ENCODE measurements at regions not wholly inside any gene's neighbourhood (a gene's known extent, or its start where the extent isn't known, plus 50 kb on each side); places are given as distances from the start of the nearest gene placed in this dataset.

- Histone ChIP-seq H3K9ac (no peak overlapping the region), H3K27me3 (no peaks in the 10 kb centered on the region), H4K20me1 (ENCODE audit: low read depth) (no peaks in the 10 kb centered on the region), H3K4me2 (no peak overlapping the region), H3K4me3 (no peak overlapping the region), H3K4me1 (no peaks in the 10 kb centered on the region), H3K36me3 (no peaks in the 10 kb centered on the region), H3F3A (ENCODE audit: low read depth) (no peaks in the 10 kb centered on the region), H2AFZ (replicated peaks) (no peak overlapping the region), H3K27ac (no peak overlapping the region), H3K9me3 (ENCODE audit: low read depth) (no peaks in the 10 kb centered on the region), H3K79me2 (ENCODE audit: low read depth) (no peaks in the 10 kb centered on the region)
- DNase-seq (ENCODE audit: low spot score): peak; percentile 32
- no peak for TF ChIP-seq EZH2 (IDR thresholded peaks at IDR 0.05)
- TF ChIP-seq CTCF (IDR thresholded peaks at IDR 0.05): no peak
- TF ChIP-seq EZH2phosphoT487 (IDR thresholded peaks at IDR 0.05): no peak
- peaks cover 7% of the 10 kb centered on the region for H3K9me3 Mint-ChIP-seq
- no peak overlapping the region for H3K4me3 Mint-ChIP-seq
- H3K27ac Mint-ChIP-seq: peak overlapping the region; percentile 47
- H3K36me3 Mint-ChIP-seq: no peaks in the 10 kb centered on the region
- peaks cover 31% of the 10 kb centered on the region for H3K4me1 Mint-ChIP-seq
- peaks cover 8% of the 10 kb centered on the region for H3K27me3 Mint-ChIP-seq (ENCODE audit: insufficient read depth, low read depth)
Measured at GRCh38 chr1:29974316-29974724, 738.0 kb downstream of the PTPRU start.

DNA sequence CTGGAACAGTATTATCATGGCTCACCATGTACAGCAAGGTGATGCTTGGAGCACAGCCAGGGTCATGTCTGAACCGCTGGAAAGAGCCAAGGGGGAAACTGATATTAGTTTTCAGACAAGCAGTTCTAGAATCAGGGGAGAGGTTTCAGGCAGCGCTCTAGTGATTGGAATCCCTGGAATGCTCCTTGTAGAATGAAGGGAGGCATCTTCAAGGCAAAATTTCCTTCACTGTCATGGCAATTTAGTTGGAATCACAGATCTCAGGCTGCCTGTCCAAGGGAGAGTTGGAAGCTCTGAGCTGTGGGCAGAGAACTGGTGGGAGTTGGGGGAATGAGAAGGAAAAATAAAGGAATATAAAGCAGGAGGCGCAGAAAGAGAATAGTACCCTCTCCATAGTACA, 737.1 kb downstream of the PTPRU start:
- peaks cover 7% of the 10 kb centered on the region for H3K9me3 Mint-ChIP-seq
- no peak for DNase-seq (ENCODE audit: low spot score)
- H3K4me3 Mint-ChIP-seq: no peak overlapping the region
- H3K4me1 Mint-ChIP-seq: peaks cover 31% of the 10 kb centered on the region
- H3K27ac ChIP-seq: no peak overlapping the region
- H3K4me1 ChIP-seq: no peaks in the 10 kb centered on the region
- no peak overlapping the region for H2AFZ ChIP-seq (replicated peaks)
- TF ChIP-seq CTCF (IDR thresholded peaks at IDR 0.05) (no peak), EZH2 (IDR thresholded peaks at IDR 0.05) (no peak), EZH2phosphoT487 (IDR thresholded peaks at IDR 0.05) (no peak)
- H3K36me3 ChIP-seq: no peaks in the 10 kb centered on the region
- peak overlapping the region; percentile 76 for H3K27ac Mint-ChIP-seq
- no peaks in the 10 kb centered on the region for H3K27me3 ChIP-seq
- H3K4me2 ChIP-seq: no peak overlapping the region
- peaks cover 8% of the 10 kb centered on the region for H3K27me3 Mint-ChIP-seq (ENCODE audit: insufficient read depth, low read depth)
- no peaks in the 10 kb centered on the region for H3K79me2 ChIP-seq (ENCODE audit: low read depth)
- H4K20me1 ChIP-seq (ENCODE audit: low read depth): no peaks in the 10 kb centered on the region
- no peak overlapping the region for H3K4me3 ChIP-seq
- H3K9ac ChIP-seq: no peak overlapping the region
- H3K9me3 ChIP-seq (ENCODE audit: low read depth): no peaks in the 10 kb centered on the region
- no peaks in the 10 kb centered on the region for H3K36me3 Mint-ChIP-seq
- no peaks in the 10 kb centered on the region for H3F3A ChIP-seq (ENCODE audit: low read depth)

DNA sequence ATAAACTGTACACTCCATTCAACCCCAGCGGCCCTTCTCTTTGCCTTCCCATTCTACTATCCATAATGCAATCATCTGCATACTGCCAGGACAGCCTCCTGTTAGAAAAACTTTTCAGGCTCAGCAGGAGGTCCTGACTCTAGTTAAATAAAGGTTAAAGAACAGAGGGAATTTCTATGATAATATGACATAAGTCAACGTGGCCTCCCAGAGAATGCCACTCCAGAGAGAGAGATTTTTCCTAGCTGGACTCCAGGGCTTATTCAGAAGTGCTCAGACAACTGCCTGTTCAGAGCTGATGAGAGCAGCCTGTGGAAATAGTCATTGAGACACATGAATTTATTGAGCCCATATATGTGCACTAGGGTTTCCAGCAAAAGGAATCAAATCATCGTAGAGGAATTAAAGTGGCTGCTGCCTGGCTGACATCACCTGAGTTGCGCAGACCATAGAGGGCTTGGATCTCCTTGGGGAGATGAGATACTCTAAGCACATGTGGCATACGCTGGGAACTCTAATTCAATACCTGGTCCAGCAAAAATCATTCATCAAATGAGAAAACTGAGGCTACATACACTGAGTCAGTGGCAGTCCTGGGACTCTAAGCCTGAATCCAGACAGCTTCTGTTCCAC, 736.2 kb downstream of the PTPRU start:
- H3K27me3 ChIP-seq: no peaks in the 10 kb centered on the region
- no peaks in the 10 kb centered on the region for H3K9me3 ChIP-seq (ENCODE audit: low read depth)
- Mint-ChIP-seq H3K4me3 (no peak overlapping the region), H3K27ac (no peak overlapping the region), H3K9me3 (peaks cover 7% of the 10 kb centered on the region), H3K36me3 (no peaks in the 10 kb centered on the region), H3K27me3 (ENCODE audit: insufficient read depth, low read depth) (peaks cover 11% of the 10 kb centered on the region), H3K4me1 (peaks cover 33% of the 10 kb centered on the region)
- no peaks in the 10 kb centered on the region for H3K36me3 ChIP-seq
- H3K27ac ChIP-seq: no peak overlapping the region
- no peak overlapping the region for H2AFZ ChIP-seq (replicated peaks)
- H3K4me1 ChIP-seq: no peaks in the 10 kb centered on the region
- H3K9ac ChIP-seq: no peak overlapping the region
- no peak for DNase-seq (ENCODE audit: low spot score)
- no peaks in the 10 kb centered on the region for H3K79me2 ChIP-seq (ENCODE audit: low read depth)
- no peak overlapping the region for H3K4me2 ChIP-seq
- no peak for TF ChIP-seq CTCF (IDR thresholded peaks at IDR 0.05)
- no peak for TF ChIP-seq EZH2 (IDR thresholded peaks at IDR 0.05)
- no peak for TF ChIP-seq EZH2phosphoT487 (IDR thresholded peaks at IDR 0.05)
- H3K4me3 ChIP-seq: no peak overlapping the region
- no peaks in the 10 kb centered on the region for H4K20me1 ChIP-seq (ENCODE audit: low read depth)
- no peaks in the 10 kb centered on the region for H3F3A ChIP-seq (ENCODE audit: low read depth)

Measured in neural progenitor cell (in vitro differentiated cells).